Activated CD4-positive, alpha-beta memory T cell treated with anti-CD3 and anti-CD28 coated beads, Interleukin-2, amount 10 ng/mL, durations not matched to agents 7 days and 5 days (primary cell): ENCODE measurements at regions not wholly inside any gene's neighbourhood (a gene's known extent, or its start where the extent isn't known, plus 50 kb on each side); places are given as distances from the start of the nearest gene placed in this dataset.

ENCODE experiments used
- CTCF ChIA-PET: fragments of 350-600 bp; sonication (Branson Sonifier 250); formaldehyde crosslinking; loops from one replicate; lab custom pipeline; 2021; ENCODE audit warnings: antibody characterized with exemption, inconsistent platforms; lab: Charles Lee
- POLR2A ChIA-PET: fragments of 350-600 bp; sonication (Branson Sonifier 250); formaldehyde crosslinking; loops from one replicate; lab custom pipeline; 2021; ENCODE audit warnings: antibody characterized with exemption; lab: Charles Lee
- DNase-seq: peaks from one replicate; pipeline ENCODE4 v3.0.0-alpha.2; 2020
- H3K27ac Mint-ChIP-seq: one replicate; pipeline ENCODE4 v1.8.0; 2021; ENCODE audit warnings: mild to moderate bottlenecking, mixed read lengths
- H3K27me3 Mint-ChIP-seq: one replicate; pipeline ENCODE4 v1.8.0; 2021; ENCODE audit warnings: mixed read lengths
- H3K36me3 Mint-ChIP-seq: one replicate; pipeline ENCODE4 v1.8.0; 2021; ENCODE audit warnings: low read depth, mixed read lengths
- H3K4me1 Mint-ChIP-seq: one replicate; pipeline ENCODE4 v1.8.0; 2021; ENCODE audit warnings: mixed read lengths
- H3K4me3 Mint-ChIP-seq: one replicate; pipeline ENCODE4 v1.8.0; 2021; ENCODE audit warnings: mild to moderate bottlenecking, mixed read lengths
- H3K9me3 Mint-ChIP-seq: one replicate; pipeline ENCODE4 v1.8.0; 2021; ENCODE audit warnings: mixed read lengths

DNA sequence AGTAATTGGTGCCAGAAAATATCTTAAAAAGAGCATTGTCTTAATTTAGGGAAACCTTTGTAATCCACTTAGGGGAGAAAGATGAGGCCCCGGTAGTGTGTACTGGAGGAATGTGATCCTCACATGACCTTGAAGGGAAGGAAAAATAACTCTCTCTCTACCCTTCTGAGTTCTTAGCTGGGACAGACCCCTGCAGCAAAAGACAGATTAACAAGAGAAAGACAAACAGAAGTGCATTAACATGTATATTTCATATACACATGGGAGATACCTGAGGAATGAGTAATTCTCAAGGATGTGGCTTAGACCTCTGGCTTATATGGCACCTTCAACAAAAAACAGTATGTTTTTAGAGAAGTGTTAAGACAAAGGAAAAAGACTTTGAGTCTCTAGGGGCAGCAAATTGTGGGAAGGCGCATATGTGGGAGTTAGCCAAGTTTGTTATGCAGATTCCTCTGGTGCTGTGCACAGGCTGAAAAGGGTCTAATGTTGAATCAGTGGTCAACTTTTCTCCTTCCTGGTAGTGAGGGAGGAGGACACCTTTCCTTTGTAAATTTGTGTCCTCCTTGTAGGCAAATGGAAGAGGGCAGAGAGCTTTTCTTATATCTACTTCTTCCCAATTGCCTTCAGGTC is 138.8 kb downstream of the LRRC70 start:
- DNase-seq: no peak
- no peaks in the 10 kb centered on the region for H3K9me3 Mint-ChIP-seq
- no peak overlapping the region for H3K27ac Mint-ChIP-seq
- peaks cover 34% of the 10 kb centered on the region for H3K27me3 Mint-ChIP-seq
- no peaks in the 10 kb centered on the region for H3K4me1 Mint-ChIP-seq
- CTCF ChIA-PET: no interaction called here
- POLR2A ChIA-PET: no interaction called here
- no peak overlapping the region for H3K4me3 Mint-ChIP-seq
- no peaks in the 10 kb centered on the region for H3K36me3 Mint-ChIP-seq

DNA sequence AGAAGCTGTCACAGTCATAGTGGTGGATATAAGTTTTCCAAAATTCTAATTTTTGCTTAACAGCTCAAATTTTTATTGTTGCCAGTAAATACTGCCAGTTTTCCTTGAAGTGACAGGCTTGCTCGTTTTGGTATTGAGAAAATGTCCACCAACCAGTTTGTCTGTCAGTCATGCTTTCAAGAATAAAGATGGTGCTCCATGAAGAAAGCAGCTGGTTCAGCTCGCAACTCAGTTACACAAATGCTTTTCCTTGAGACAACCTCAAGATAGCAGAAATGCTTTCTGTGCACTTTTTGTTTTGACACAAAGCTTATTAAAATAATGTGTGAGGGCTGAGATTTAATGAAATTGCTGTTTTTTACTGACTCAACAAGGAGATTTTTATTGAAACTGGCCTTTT is 135.7 kb downstream of the LRRC70 start:
- no peak overlapping the region for H3K27ac Mint-ChIP-seq
- no peaks in the 10 kb centered on the region for H3K4me1 Mint-ChIP-seq
- peaks cover 21% of the 10 kb centered on the region for H3K27me3 Mint-ChIP-seq
- H3K9me3 Mint-ChIP-seq: no peaks in the 10 kb centered on the region
- H3K4me3 Mint-ChIP-seq: no peak overlapping the region
- no peaks in the 10 kb centered on the region for H3K36me3 Mint-ChIP-seq
- DNase-seq: no peak
- ChIA-PET CTCF (no interaction called here), POLR2A (no interaction called here)

DNA sequence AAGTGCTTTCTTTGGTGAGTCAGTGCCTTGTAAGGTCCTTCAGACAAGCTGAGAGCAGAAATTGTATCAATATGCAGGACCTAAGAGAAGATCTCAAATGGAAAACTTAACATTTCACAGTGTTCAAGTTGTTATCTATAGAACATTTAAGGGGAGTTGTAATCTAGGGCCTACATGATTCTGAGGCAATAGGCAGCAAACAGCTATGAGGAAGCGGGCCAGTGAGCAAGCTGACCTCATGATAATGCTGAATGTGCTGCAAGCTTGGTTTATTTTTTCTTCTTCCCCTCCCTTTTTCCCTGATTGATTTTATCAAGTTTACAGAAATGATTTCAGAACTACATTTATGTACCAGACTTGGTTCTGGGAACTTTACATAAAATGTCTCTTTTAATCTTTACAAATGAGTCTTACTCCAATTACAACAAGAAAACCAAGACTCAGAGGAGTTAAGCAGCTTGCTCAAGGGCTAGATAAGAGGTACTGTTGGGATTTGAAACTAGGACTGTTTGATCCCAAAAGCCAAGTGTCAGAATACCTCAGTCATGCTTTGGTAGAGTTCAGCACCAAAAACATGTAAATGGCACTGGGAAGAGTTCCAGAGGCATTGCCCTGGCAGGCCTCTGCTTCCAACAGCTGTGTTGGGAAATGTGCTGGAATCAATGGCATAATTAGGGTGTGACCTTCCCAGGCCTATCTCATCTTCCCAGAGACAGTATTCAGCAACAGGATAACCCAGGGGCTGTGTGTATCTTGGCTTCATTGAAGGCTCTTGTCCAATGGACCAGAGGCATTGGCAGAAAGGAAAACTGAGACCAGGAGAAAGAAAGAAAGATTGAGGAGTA is 130.1 kb downstream of the LRRC70 start:
- Mint-ChIP-seq H3K27me3 (peaks cover 7% of the 10 kb centered on the region), H3K36me3 (no peaks in the 10 kb centered on the region), H3K4me3 (no peak overlapping the region), H3K4me1 (no peaks in the 10 kb centered on the region), H3K9me3 (no peaks in the 10 kb centered on the region), H3K27ac (no peak overlapping the region)
- CTCF ChIA-PET: no interaction called here
- no peak for DNase-seq
- POLR2A ChIA-PET: no interaction called here

DNA sequence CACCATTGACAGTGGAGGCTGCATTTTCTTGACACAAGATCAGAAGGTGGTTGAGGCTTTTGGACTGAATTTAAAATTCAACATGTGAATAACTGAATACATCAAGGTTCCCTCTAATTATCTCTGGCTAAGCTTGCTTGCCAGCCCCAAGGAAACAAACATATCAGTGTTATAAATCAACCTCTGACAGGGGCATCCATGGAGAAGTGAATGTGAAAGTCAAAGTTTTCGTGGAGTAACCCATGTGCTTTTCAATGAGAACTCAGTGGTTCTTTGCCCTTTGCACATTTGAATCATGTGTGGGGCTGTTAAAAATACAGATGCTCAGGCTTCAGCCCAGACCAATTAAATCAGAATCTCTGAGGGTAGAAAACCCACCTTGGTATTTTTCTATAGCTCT is 128.9 kb downstream of the LRRC70 start:
- H3K27me3 Mint-ChIP-seq: peaks cover 9% of the 10 kb centered on the region
- H3K9me3 Mint-ChIP-seq: no peaks in the 10 kb centered on the region
- no peaks in the 10 kb centered on the region for H3K4me1 Mint-ChIP-seq
- ChIA-PET CTCF (no interaction called here), POLR2A (no interaction called here)
- no peak overlapping the region for H3K4me3 Mint-ChIP-seq
- DNase-seq: no peak
- no peak overlapping the region for H3K27ac Mint-ChIP-seq
- no peaks in the 10 kb centered on the region for H3K36me3 Mint-ChIP-seq

DNA sequence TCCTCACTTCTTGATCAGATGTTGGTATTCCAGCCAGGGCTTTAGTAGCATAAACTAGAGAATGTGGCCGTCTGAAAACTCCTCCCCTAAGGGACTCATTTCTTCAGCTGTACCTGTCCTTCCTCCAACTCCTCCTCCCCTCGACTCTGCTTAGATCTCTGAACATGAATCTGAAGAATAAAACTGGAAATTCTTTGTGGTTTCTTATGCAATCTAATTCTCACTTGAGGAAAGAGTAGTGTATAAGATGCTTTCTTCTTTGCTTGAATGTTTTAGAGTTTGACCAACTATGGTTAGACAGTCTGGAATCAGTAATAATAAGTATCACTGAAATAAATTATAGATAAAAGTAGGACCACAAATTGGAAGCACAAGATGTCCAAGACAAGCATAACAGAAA is 128.5 kb downstream of the LRRC70 start:
- CTCF ChIA-PET: no interaction called here
- H3K4me1 Mint-ChIP-seq: no peaks in the 10 kb centered on the region
- no peaks in the 10 kb centered on the region for H3K36me3 Mint-ChIP-seq
- H3K9me3 Mint-ChIP-seq: no peaks in the 10 kb centered on the region
- H3K27ac Mint-ChIP-seq: no peak overlapping the region
- H3K27me3 Mint-ChIP-seq: peaks cover 11% of the 10 kb centered on the region
- DNase-seq: no peak
- no peak overlapping the region for H3K4me3 Mint-ChIP-seq
- POLR2A ChIA-PET: no interaction called here

DNA sequence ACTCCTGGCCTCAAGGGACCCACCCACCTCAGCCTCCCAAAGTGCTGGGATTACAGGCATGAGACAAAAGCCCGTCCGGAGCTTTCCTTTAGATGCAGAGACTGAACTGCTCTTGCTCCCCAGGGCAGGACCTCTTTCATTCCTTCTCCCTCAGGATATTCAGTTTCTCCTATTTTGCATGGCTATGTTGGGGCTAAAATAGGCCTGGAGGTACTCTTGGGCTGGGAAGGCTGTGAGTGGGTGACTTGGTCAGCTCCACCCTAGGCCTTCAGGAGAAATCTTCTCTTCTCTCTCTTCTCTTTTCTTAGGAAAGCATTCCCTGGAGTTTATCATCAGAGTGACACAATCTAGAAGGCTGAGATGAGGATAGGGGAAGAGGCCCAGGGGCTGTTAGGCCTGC is 126.4 kb downstream of the LRRC70 start:
- peaks cover 12% of the 10 kb centered on the region for H3K27me3 Mint-ChIP-seq
- no peaks in the 10 kb centered on the region for H3K9me3 Mint-ChIP-seq
- no peaks in the 10 kb centered on the region for H3K36me3 Mint-ChIP-seq
- ChIA-PET POLR2A (no interaction called here), CTCF (no interaction called here)
- no peak overlapping the region for H3K27ac Mint-ChIP-seq
- H3K4me3 Mint-ChIP-seq: no peak overlapping the region
- no peaks in the 10 kb centered on the region for H3K4me1 Mint-ChIP-seq
- no peak for DNase-seq

DNA sequence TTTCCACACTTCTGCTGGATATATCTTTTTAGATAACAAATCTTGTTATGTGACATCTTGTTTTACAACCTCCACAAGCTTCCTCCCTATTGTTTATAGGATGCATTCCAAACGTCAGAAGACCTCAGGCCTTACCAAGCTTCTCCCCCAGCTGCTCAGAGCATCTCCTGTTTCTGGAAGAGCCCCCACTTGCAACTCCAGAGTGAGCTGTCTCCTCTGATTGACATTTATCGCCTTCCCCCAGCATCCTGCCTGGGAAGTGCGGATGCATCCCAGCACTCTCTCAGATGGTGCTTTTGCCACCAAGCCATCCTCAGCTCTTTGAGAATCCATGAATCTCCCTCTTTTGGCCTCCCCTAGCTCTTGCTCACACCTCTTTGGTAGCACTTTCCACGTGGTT is 123.5 kb downstream of the LRRC70 start:
- H3K9me3 Mint-ChIP-seq: no peaks in the 10 kb centered on the region
- no peak for DNase-seq
- H3K27ac Mint-ChIP-seq: no peak overlapping the region
- no peaks in the 10 kb centered on the region for H3K4me1 Mint-ChIP-seq
- ChIA-PET POLR2A (no interaction called here), CTCF (no interaction called here)
- peaks cover 8% of the 10 kb centered on the region for H3K27me3 Mint-ChIP-seq
- no peaks in the 10 kb centered on the region for H3K36me3 Mint-ChIP-seq
- no peak overlapping the region for H3K4me3 Mint-ChIP-seq

DNA sequence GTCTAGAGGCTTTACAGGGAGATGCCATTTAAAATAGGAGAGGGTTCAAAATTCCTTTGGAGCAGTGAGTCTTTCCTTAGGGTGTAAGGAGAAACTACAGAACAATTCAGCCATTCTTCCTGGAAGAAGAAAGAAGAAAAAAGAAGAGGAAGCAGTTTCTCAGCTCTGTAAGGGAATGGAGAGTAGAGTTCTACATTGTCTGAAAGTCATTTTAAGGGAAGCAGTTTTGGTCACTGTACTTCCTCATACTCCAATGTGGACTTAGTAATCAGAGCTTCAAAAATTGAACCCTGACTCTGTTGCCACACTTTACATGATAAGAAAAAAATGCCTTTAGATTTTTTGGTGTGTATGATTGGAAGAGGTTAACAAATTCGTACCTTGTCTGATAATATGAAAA is 122.4 kb downstream of the LRRC70 start:
- Mint-ChIP-seq H3K4me3 (no peak overlapping the region), H3K27ac (no peak overlapping the region), H3K36me3 (no peaks in the 10 kb centered on the region), H3K27me3 (peaks cover 8% of the 10 kb centered on the region), H3K4me1 (no peaks in the 10 kb centered on the region), H3K9me3 (no peaks in the 10 kb centered on the region)
- ChIA-PET CTCF (no interaction called here), POLR2A (no interaction called here)
- no peak for DNase-seq

DNA sequence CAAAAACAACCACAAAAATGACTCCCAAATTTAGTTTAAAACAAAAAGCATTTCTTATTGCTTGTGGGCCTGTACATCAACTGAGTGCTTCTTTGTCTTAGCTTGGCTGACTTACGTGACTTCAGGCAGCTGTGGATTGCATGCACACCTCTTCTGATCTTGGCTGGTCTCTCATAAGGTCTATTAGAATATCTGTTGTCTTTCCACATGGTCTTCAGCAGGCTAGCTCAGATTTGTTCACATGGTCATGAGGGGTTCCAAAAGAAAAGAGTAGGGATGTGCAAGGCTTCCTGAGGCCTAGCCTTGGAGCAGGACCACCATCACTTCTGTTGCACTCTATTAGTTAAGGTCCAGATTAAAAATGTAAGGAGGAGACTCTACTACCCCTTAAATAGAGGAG is 120.1 kb downstream of the LRRC70 start:
- Mint-ChIP-seq H3K9me3 (no peaks in the 10 kb centered on the region), H3K27me3 (peaks cover 5% of the 10 kb centered on the region), H3K4me3 (no peak overlapping the region), H3K27ac (no peak overlapping the region), H3K4me1 (no peaks in the 10 kb centered on the region), H3K36me3 (no peaks in the 10 kb centered on the region)
- ChIA-PET CTCF (no interaction called here), POLR2A (no interaction called here)
- no peak for DNase-seq

DNA sequence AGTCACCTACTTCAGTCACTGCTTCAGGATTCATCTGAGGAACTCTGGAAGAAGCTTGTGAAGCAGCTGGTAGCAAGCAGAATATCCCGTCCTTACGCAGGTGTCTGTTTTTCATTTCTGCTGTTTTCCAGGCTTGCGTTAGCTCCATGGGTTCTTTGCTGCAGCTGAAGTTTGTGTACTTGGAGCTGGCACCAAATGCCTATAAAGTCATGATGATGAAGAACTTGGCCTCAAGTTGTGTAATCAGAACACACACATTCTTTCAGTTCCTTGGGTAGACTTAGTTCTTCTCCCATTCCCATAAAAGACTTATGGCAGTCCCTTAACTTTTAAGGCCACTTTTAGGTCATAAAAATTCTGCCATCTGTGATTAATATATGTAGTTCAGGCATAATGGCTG is 116.7 kb downstream of the LRRC70 start:
- POLR2A ChIA-PET: no interaction called here
- H3K36me3 Mint-ChIP-seq: no peaks in the 10 kb centered on the region
- H3K27ac Mint-ChIP-seq: no peak overlapping the region
- H3K4me1 Mint-ChIP-seq: peaks cover 4% of the 10 kb centered on the region
- no peaks in the 10 kb centered on the region for H3K27me3 Mint-ChIP-seq
- DNase-seq: no peak
- H3K9me3 Mint-ChIP-seq: no peaks in the 10 kb centered on the region
- CTCF ChIA-PET: no interaction called here
- no peak overlapping the region for H3K4me3 Mint-ChIP-seq

DNA sequence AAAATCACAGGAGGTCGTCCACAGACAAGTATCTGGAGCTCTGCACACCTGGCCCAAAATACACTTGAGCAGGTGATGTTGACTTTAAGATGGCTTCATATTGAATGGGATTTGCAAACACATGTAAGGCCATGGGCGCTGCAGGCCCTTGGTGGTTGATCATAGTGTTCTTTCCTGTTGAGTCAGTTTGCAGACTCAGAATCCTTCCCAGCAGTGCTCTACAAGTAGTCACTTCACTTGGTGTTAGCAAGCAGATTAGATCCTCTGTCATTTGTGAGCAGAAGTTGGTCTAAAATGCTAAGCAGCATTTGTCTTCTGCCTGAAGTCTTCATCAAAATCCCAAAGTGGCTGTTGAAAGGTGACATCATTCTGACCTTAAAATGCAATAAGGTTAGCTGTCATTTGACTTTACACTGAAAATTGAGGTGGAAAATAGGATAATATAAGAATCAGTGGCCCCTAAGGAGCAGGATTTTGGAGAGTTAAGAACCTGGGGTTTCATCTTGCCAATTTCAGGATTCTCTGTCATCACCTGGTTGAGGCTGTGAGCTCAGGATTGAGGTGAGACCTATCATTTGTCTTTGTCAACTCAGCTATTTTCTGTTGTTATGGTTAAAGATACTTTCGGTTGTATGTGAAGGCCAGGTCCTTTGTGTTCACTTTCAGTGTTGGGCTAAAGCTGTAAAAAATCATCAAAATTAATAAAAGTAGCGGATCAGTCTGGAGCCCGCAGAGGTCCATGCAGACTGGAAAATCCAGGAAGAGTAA is 114.5 kb downstream of the LRRC70 start:
- Mint-ChIP-seq H3K36me3 (no peaks in the 10 kb centered on the region), H3K4me3 (no peak overlapping the region), H3K4me1 (peaks cover 12% of the 10 kb centered on the region), H3K27me3 (no peaks in the 10 kb centered on the region), H3K27ac (no peak overlapping the region), H3K9me3 (no peaks in the 10 kb centered on the region)
- POLR2A ChIA-PET: no interaction called here
- DNase-seq: no peak
- CTCF ChIA-PET: interaction anchor here (1.7 kb wide), 1 partner anchor 86 kb away, joined by 4 read pairs; no protein-coding TSS in a partner anchor

DNA sequence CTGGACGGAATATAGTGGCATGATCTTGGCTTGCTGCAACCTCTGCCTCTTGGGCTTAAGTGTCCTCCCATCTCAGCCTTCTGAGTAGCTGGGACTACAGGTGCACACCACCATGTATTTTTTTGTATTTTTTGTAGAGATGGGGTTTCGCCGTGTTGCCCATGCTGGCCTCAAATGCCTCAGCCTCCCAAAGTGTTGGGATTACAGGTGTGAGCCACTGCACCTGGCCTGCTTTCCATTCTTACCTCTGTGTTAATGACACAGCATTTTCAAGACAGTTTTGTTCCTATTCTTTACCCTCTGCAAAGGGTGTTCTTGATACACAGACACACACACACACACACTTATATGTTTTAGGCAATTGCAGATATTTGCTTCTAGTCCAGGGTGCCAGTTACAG is 113.3 kb downstream of the LRRC70 start:
- Mint-ChIP-seq H3K27ac (no peak overlapping the region), H3K9me3 (no peaks in the 10 kb centered on the region), H3K4me3 (no peak overlapping the region), H3K27me3 (no peaks in the 10 kb centered on the region), H3K36me3 (no peaks in the 10 kb centered on the region), H3K4me1 (peaks cover 12% of the 10 kb centered on the region)
- CTCF ChIA-PET: no interaction called here
- POLR2A ChIA-PET: no interaction called here
- DNase-seq: no peak

DNA sequence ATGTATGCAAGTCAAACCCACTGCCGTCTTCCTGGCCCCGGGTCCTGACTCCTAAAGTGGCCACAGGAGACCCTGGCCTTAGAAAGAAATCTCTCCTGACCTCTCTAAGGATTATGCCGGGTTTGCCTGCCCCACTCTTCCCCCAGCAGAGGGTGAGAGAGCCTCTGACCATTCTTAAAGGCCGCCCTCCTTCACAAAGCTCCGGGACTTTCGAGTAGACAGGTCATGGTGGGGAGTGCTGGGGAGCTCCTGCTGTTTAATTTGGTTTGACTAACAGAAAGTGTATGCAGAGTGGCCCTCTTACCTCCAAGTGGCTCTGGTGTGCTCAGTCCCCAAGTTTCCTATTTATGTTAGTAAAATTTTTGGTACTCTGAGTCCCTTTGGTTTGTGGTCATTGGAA is 111.8 kb downstream of the LRRC70 start:
- no peak overlapping the region for H3K4me3 Mint-ChIP-seq
- ChIA-PET POLR2A (no interaction called here), CTCF (no interaction called here)
- peaks cover 12% of the 10 kb centered on the region for H3K4me1 Mint-ChIP-seq
- H3K36me3 Mint-ChIP-seq: no peaks in the 10 kb centered on the region
- H3K27ac Mint-ChIP-seq: no peak overlapping the region
- H3K27me3 Mint-ChIP-seq: no peaks in the 10 kb centered on the region
- no peaks in the 10 kb centered on the region for H3K9me3 Mint-ChIP-seq
- DNase-seq: no peak
